Activated CD8-positive, alpha-beta memory T cell treated with anti-CD3 and anti-CD28 coated beads for 1 hour (primary cell): ENCODE measurements at regions not wholly inside any gene's neighbourhood (a gene's known extent, or its start where the extent isn't known, plus 50 kb on each side); places are given as distances from the start of the nearest gene placed in this dataset.

ENCODE experiments used
- DNase-seq, 2 donors: peaks; one replicate each; pipeline ENCODE4 v3.0.0-alpha.2; 2020; ENCODE audit warnings: low read depth in 1 of 2; ENCODE audit errors: extremely low read depth in 1 of 2

DNA sequence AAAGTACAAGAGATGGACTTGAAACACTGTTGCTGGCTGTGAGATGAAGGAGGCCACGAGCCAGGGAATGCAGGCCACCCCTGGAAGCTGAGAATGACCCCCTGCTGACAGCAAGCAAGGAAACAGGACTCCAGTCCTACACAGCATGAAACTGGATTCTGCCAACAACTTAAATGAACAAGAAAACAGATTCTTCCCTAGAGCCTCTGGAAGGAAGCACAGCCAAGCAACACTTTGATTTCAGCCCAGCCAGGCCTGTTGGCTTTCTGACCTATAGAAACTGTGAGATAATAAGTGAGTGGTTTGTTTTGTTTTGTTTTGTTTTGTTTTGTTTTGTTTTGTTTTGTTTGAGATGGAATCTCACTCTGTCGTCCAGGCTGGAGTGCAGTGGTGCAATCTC, 105.3 kb upstream of the CACNA1A start:
- no peak for DNase-seq

DNA sequence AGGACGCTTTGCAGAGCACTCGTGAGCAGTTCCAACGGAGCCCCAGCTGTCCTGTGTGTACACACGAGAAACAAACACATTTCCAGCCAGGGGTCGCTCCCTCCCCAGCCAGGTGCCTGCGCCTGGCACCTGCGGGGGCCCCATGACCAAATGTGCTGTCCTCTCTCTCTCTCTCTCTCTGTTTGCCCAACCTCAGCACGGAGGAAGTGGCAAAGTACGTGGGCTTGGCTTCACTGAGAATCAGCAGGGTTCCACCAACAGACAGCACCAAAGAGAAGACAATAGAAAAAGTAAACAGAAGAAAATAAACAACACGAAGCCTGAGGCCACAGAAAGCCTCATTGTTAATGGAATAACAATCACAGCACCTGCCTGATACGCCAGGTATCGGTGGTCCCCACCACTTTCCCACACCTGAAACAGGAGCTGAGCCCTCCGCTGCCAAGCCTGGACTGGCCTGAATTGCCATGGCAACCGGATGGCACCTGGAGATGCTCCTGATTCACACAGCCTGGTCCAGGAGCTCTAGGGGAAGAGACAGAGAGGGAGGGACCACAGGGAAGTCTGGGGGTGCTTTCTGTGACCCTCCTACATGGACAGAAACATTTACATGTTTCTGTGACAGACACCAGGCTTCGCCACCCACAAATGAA, 103.9 kb upstream of the CACNA1A start:
- DNase-seq, result no peak

DNA sequence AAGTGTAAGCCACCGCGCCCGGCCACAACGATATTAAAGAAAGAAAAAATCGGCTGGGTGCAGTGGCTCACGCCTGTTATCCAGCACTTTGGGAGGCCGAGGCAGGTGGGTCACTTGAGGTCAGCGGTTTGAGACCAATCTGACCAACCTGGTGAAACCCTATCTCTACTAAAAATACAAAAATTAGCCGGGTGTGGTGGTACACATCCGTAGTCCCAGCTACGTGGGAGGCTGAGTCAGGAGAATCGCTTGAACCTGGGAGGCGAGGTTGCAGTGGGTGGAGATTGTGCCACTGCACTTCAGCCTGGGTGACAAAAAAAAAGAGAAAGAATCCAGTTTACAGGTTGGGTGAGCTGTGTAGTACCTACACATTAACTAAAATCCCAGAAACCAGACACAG, 99.9 kb upstream of the CACNA1A start:
- DNase-seq, result no peak

GRCh38 chr19:13604902-13605586, 98.8 kb upstream of the CACNA1A start:
- no peak for DNase-seq

- no peak for DNase-seq
Measured at GRCh38 chr19:13600802-13601201, 94.5 kb upstream of the CACNA1A start.

- DNase-seq, result no peak
Measured at GRCh38 chr19:13600091-13600490, 93.8 kb upstream of the CACNA1A start.

GRCh38 chr19:13599681-13600080, 93.4 kb upstream of the CACNA1A start:
- DNase-seq, result no peak

- no peak for DNase-seq
Measured at GRCh38 chr19:13598098-13598497, 91.8 kb upstream of the CACNA1A start.

- DNase-seq, result peak in 1 of 2 donors; percentile 20
Measured at GRCh38 chr19:13597640-13598039, 91.4 kb upstream of the CACNA1A start.

DNA sequence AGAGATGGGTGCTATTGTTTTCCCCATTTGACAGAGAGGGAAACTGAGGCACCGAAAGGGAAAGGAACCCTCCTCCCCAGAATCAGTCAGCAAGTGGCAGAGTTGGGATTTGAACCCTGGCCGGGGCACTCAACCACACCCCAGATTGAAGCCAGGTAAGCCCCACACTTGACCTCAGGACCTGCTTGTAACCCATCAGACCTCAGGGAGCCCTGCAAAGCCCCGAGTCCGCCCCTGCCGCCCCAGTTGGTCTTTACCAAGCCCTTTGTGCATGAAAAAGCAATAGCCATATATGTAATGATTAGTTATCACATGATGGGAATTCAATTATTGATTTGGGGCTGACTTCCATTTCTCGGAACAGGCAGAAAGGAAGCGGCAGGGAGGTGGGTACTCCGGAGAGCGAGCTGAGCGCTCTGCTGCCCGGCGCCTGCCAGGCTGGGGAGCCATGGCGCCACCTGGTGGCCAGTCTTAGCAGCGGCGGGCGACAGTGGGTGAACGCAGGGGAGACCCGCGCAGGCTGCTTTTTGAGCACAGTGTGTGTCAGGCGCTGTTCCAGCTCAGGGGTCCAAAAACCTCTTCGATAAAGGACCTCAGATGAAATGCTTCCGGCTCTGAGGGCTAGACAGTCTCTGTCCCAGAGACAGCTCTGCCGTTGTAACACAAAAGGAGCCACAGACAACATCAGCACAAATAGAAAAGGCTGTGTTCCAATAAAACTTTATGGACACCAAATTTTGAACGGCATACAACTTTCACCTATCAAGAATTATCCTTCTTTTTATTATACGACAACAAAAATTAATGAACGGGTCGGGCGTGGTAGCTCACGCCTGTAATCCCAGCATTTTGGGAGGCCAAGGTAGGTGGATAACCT, 82.9 kb upstream of the CACNA1A start:
- DNase-seq, result peak; percentile 45 to 75

DNA sequence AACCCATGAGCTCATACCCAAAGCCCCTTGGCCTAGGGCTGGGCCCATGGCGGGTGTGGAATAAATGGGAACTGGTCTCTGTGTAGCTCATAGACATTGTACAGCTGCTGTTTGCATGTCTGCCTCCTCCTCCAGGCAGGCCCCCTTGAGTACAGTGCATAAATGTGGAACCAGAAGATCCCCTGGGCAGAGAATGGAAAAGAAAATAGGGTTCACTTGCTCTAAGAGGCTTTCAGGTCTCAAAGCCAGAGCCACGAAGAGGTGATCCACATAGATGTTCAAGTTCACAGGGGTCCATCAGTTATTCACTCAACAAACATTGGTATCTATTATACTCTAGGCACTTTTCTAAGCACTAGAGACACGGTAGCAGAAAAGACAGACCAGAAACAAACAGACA, 79.2 kb upstream of the CACNA1A start:
- no peak for DNase-seq

GRCh38 chr19:13583753-13584152, 77.5 kb upstream of the CACNA1A start:
- DNase-seq, result no peak

GRCh38 chr19:13583114-13583513, 76.8 kb upstream of the CACNA1A start:
- no peak for DNase-seq

DNA sequence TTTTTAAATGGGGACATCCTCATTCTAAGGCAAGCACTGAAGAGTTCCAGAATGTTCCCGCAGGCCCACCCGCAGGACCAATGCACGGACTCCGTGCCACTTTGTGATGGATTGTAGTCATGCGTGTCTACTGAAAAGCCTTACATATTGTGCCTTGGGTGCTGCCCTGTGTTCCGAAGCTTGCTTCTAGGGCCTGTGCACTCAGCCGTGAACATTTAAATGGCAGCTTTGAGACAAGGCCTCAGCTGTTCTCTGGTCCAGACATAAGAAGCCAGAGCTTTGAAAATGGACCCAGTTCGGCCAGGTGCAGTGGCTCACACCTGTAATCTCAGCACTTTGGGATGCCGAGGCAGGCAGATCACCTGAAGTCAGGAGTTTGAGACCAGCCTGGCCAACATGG, 75.3 kb upstream of the CACNA1A start:
- DNase-seq, result no peak

DNA sequence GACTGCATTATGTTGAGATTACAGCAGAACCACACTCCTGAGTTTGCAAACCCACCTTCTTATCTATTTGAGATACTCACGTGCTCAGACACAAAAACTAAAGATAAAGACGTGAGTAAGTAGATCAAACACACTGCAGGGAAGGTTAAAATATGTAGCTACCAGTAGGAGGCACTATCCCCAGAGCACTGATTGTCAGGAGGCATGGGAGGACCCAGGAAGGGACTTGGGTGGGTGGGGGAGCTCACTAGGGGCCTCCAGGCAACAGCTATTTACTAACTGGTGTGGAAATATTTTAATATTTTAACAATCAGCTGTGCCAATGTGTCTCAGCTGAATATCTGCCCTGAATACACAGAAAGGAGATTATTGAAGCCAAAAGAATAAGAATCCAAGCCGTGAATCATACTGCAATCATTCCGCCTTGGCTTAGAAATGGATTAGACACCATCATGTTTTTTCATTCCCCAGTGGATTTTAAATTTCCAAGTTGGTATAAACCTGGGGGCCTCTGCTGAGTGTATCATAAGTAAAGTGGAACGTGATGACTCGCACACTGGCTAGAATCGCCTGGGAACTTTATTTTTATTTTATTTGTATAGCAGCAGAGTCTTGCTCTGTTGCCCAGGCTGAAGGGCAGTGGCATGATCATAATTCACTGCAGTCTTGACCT, 73.2 kb upstream of the CACNA1A start:
- DNase-seq, result no peak

- no peak for DNase-seq
Measured at GRCh38 chr19:13576726-13577125, 70.4 kb upstream of the CACNA1A start.

DNA sequence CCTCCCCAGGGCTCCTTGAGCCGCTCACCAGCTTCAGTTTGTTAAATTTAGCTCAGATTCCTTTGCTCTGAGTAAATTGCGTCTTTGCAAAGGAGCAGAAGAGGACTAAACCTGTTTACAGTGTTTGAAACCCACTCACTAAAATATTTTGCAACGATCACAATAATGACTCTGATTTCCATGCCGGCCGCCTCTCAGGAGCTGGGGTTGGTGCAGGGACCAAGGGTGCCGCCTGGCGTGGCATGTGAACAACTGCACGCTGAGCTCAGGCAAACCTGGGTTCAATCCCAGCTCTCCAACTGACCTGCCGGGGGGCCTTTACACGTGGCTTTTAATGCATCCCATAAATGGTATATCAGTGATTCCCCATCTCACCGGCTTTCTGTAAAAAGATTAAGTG, 68.7 kb upstream of the CACNA1A start:
- no peak for DNase-seq

DNA sequence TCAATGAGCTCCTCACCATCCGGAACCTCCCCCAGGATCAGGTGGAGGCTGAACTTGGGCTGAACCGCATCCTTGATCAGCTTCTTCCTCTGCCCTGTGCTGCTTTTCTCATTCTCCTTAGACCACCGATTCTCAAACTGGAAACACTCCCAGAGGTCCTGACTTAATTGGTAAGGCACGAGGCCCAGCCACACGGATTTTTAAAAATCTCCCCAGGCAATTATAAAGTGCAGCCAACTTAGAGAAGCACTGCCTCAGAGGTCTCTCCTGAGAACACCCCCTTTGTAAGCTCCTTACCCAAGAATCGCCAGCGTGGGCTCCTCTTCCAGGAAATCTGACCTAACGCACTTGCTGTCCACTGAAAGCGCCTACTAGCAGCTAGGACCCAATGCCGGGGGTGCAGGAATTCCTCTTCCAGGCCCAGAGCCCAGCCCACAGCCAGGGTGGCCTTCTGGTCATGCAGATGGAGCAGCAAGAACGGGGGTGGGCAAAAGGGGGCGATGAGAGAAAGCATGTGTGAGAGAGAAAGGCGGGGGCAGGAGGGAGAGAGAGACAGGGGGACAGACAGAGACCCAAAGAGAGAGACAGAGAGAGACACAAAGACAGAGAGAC, 66.9 kb upstream of the CACNA1A start:
- no peak for DNase-seq

DNA sequence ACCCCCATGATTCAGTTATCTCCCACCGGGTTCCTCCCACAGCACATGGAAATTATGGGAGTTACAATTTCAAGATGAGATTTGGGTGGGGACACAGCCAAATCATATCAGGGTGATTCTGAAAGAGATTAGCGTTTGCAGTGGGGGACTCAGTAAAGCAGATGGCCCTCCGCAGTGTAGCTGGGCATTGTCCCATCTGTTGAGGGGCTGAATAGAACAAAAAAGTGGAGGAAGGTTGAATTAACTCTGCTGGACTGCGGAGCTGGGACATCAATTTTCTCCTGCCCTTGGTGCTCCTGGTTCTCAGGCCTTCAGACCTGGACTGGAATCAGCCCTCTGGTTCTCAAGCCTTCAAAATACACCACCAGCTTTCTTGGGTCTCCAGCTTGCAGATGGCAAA, 55.2 kb upstream of the CACNA1A start:
- DNase-seq, result no peak

DNA sequence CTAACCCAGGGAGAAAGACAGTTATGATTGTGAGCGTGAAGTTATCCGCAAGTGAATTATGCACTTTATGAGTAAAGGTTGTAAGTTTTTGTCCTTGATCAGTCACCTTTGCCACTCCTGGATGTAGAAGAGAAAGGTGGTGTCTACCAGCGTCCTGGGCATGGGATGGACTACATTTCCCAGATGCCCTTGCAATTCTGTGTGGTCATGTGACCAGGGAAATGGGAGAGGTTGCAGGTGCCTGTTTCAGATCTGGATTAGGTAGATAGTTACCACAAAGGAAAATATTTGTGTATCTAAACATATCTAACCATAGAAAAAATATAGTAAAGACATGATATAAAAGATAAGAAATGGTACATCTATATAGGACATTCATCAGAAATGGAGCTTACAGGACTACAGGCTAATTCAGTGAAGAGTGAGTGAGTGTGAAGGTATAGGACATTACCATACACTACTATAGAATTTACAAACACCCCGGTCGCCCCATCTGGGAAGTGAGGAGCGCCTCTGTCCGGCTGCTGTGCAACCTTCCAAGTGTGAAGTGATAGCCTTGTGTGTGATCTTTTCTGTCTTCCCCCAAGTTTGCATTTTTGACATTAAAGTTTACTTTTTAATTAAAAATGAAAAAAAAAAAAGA, 51.6 kb upstream of the CACNA1A start:
- no peak for DNase-seq
